ENCODE measurements at regions not wholly inside any gene's neighbourhood (a gene's known extent, or its start where the extent isn't known, plus 50 kb on each side); places are given as distances from the start of the nearest gene placed in this dataset.

DNA sequence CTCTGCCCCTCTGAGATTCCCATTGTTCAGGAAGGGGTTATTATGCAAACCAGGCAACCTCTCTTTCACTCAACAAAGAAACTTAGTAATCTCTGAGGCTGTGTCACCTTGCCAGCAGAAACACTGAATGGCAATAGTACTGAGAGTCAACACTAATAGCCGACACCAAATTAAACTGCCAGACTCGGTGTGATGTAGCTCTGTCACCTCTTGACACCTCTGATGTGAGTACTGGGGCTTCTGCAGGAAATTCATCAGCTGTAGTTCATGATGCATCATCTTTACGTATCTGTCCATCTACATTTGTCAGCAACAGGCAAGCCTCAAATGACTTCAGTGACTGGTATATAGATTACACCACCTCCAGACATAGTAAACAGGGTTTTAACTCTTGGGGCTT is 65.0 kb upstream of the ONECUT1 start (continued):
- TF ChIP-seq, protein P1, sequence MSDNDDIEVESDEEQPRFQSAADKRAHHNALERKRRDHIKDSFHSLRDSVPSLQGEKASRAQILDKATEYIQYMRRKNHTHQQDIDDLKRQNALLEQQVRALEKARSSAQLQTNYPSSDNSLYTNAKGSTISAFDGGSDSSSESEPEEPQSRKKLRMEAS (IDR thresholded peaks at IDR 0.05), result no peak
- TF ChIP-seq ZNF274 (IDR thresholded peaks at IDR 0.05; ENCODE audit: low read depth, low read length) (no peak), JUND (IDR thresholded peaks at IDR 0.05) (no peak), CBX3 (IDR thresholded peaks at IDR 0.05; ENCODE audit: low read depth) (no peak), SIN3A (IDR thresholded peaks at IDR 0.05; ENCODE audit: low read depth) (no peak), POLR2A (IDR thresholded peaks at IDR 0.05; ENCODE audit: borderline replicate concordance, extremely low read depth, insufficient read depth, insufficient read length) (no peak), EZH2phosphoT487 (IDR thresholded peaks at IDR 0.05; ENCODE audit: borderline replicate concordance) (no peak), ELF1 (IDR thresholded peaks at IDR 0.05; ENCODE audit: borderline replicate concordance, low read depth) (no peak), FOSL1 (IDR thresholded peaks at IDR 0.05; ENCODE audit: low read depth) (no peak), POLR2AphosphoS5 (IDR thresholded peaks at IDR 0.05; ENCODE audit: low read depth, low read length) (no peak), ZFX (IDR thresholded peaks at IDR 0.05) (no peak)

DNA sequence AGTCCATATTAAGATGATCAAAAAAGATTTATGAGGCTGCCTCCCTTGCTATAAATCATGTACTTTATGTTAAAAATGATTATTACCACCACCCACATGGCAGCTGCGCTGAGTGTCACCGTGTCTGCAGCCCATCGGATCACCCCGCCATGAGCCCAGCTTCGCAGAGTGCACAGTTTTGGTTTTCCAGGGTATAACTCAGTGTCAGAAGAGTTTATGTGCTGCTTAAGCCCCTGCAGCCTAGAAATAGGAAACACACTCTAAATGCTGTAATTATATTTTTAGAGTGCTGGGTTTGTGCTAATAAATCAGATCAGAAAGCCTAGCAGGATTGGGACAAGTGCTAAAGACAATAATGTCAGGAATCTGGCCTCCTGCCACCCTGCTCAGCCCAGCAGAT is 54.7 kb upstream of the ONECUT1 start:
- Histone ChIP-seq H3K36me3 (ENCODE audit: control insufficient read depth in 1 of 2, insufficient read depth in 2 of 2, low read length in 2 of 2) (no peaks in the 10 kb centered on the region), H2AFZ (ENCODE audit: low read depth, low read length, poor library complexity, severe bottlenecking) (no peak overlapping the region), H3K27ac (ENCODE audit: low read depth, low read length) (no peak overlapping the region), H3K4me3 (replicated peaks in 1 of 2; ENCODE audit: low read depth in 1 of 2, low read length in 2 of 2) (no peak overlapping the region), H4K20me1 (ENCODE audit: insufficient read depth) (no peaks in the 10 kb centered on the region), H3K4me2 (ENCODE audit: low read length) (no peak overlapping the region), H3K79me2 (ENCODE audit: insufficient read depth, low read length) (no peaks in the 10 kb centered on the region), H3K9me3 (ENCODE audit: control insufficient read depth in 1 of 2, insufficient read depth in 1 of 2, low read depth in 1 of 2, low read length in 2 of 2) (no peaks in the 10 kb centered on the region), H3K9me2 (ENCODE audit: insufficient read depth) (no peaks in the 10 kb centered on the region), H3K27me3 (ENCODE audit: insufficient read depth, low read length) (peaks cover 37% of the 10 kb centered on the region), H3K4me1 (ENCODE audit: control insufficient read depth in 1 of 2, insufficient read depth in 2 of 2, low read length in 2 of 2) (no peaks in the 10 kb centered on the region), H3K9ac (ENCODE audit: low read length) (no peak overlapping the region)
- intact Hi-C loops (cut with micrococcal nuclease), result no loop called here
- TF ChIP-seq, protein P2, sequence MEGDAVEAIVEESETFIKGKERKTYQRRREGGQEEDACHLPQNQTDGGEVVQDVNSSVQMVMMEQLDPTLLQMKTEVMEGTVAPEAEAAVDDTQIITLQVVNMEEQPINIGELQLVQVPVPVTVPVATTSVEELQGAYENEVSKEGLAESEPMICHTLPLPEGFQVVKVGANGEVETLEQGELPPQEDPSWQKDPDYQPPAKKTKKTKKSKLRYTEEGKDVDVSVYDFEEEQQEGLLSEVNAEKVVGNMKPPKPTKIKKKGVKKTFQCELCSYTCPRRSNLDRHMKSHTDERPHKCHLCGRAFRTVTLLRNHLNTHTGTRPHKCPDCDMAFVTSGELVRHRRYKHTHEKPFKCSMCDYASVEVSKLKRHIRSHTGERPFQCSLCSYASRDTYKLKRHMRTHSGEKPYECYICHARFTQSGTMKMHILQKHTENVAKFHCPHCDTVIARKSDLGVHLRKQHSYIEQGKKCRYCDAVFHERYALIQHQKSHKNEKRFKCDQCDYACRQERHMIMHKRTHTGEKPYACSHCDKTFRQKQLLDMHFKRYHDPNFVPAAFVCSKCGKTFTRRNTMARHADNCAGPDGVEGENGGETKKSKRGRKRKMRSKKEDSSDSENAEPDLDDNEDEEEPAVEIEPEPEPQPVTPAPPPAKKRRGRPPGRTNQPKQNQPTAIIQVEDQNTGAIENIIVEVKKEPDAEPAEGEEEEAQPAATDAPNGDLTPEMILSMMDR (IDR thresholded peaks at IDR 0.05 in 2 of 3, conservative IDR thresholded peaks at IDR 0.05 in 1 of 3; ENCODE audit: borderline replicate concordance in 1 of 3, insufficient read depth in 1 of 3, low read depth in 2 of 3, low read length in 2 of 3), result no peak
- TF ChIP-seq TCF7L2 (IDR thresholded peaks at IDR 0.05; ENCODE audit: borderline replicate concordance, extremely low read depth, insufficient read depth, insufficient read length), result no peak
- no peak for TF ChIP-seq POLR2AphosphoS5 (IDR thresholded peaks at IDR 0.05; ENCODE audit: low read depth, low read length)
- TF ChIP-seq, protein P3, sequence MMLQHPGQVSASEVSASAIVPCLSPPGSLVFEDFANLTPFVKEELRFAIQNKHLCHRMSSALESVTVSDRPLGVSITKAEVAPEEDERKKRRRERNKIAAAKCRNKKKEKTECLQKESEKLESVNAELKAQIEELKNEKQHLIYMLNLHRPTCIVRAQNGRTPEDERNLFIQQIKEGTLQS (IDR thresholded peaks at IDR 0.05), result no peak
- TF ChIP-seq CBX3 (IDR thresholded peaks at IDR 0.05; ENCODE audit: low read depth), result no peak
- TF ChIP-seq ZNF274 (IDR thresholded peaks at IDR 0.05; ENCODE audit: low read depth, low read length), result no peak
- TF ChIP-seq SP1 (IDR thresholded peaks at IDR 0.05; ENCODE audit: low read depth), result no peak
- TF ChIP-seq JUND (IDR thresholded peaks at IDR 0.05), result no peak
- BruUV-seq (replicated peaks), result no TSS peak
- ChIA-PET RAD21 (ENCODE audit: low non-redundant PET in 1 of 2, low total read pairs in 2 of 2, uncharacterized antibody in 2 of 2, unreplicated experiment in 2 of 2) (no interaction called here), CTCF (no interaction called here), POLR2A (interaction anchor here (0.6 kb wide), 1 partner anchor 165 kb away, joined by 4 read pairs; the partner anchor contains the start of gene ATOSA)
- DNase-seq (ENCODE audit: low read depth, low spot score) (no peak), ATAC-seq (no peak)
